H1 (cell line): ENCODE measurements at regions not wholly inside any gene's neighbourhood (a gene's known extent, or its start where the extent isn't known, plus 50 kb on each side); places are given as distances from the start of the nearest gene placed in this dataset.

Experiments used
- BRCA1 ChIP-seq: IDR thresholded peaks from 2 replicates; pipeline ENCODE4 v1.6.1; 2012; ENCODE audit warnings: low read depth, low read length, improper control_type of control experiment
- CBX8 ChIP-seq: fragments of 300-800, 300-1000 bp; sonication (generic); IDR thresholded peaks from 2 replicates; pipeline ENCODE4 v1.7.1; 2016; ENCODE audit warnings: low read depth, low read length, borderline replicate concordance
- EGR1 ChIP-seq: IDR thresholded peaks from 2 replicates; pipeline ENCODE4 v1.6.1; 2011; ENCODE audit warnings: low read depth, low read length, borderline replicate concordance
- MAFK ChIP-seq: IDR thresholded peaks from 2 replicates; pipeline ENCODE4 v1.6.1; 2012; ENCODE audit warnings: low read depth, mild to moderate bottlenecking, improper control_type of control experiment, low read length
- POLR2A ChIP-seq, 2 experiments: IDR thresholded peaks; 1 replicate in 1 of 2; 2 replicates in 1 of 2; pipeline ENCODE4 v1.6.1; 2011; ENCODE audit warnings: low read depth in 2 of 2, low read length in 2 of 2, mild to moderate bottlenecking in 2 of 2; ENCODE audit errors: control extremely low read depth in 1 of 2
- SIRT6 ChIP-seq: IDR thresholded peaks from one replicate; pipeline ENCODE4 v1.7.1; 2012; ENCODE audit warnings: low read length, inconsistent platforms
- SRF ChIP-seq: IDR thresholded peaks from 2 replicates; pipeline ENCODE4 v1.6.1; 2011; ENCODE audit warnings: mild to moderate bottlenecking, low read depth, low read length, moderate library complexity
- TAF1 ChIP-seq: IDR thresholded peaks from 2 replicates; pipeline ENCODE4 v1.6.1; 2011; ENCODE audit warnings: mild to moderate bottlenecking, low read depth, low read length

- no peak for TF ChIP-seq TAF1
- TF ChIP-seq POLR2A (IDR thresholded peaks at IDR 0.05; ENCODE audit: control extremely low read depth in 1 of 2, low read depth in 2 of 2, low read length in 2 of 2), result no peak
- TF ChIP-seq SRF, result no peak
- TF ChIP-seq EGR1, result no peak
- no peak for TF ChIP-seq MAFK
- no peak for TF ChIP-seq SIRT6
- TF ChIP-seq BRCA1, result no peak
- no peak for TF ChIP-seq CBX8
Measured at GRCh38 chr7:25066253-25066652, 58.8 kb downstream of the CYCS start (continued).
